HG02852 (cell line): ENCODE measurements at regions not wholly inside any gene's neighbourhood (a gene's known extent, or its start where the extent isn't known, plus 50 kb on each side); places are given as distances from the start of the nearest gene placed in this dataset.
"Not testable (repeated sequence)": the region's sequence is repeated elsewhere in the genome, so short reads cannot be mapped to it uniquely, and the experiment has no call there.

Experiments
- ATAC-seq: cut with Tn5 transposase; IDR thresholded peaks from one replicate; pipeline ENCODE4 v1.9.1; 2021; ENCODE audit warnings: mild to moderate bottlenecking, moderate library complexity; ENCODE audit not compliant: unreplicated experiment

DNA sequence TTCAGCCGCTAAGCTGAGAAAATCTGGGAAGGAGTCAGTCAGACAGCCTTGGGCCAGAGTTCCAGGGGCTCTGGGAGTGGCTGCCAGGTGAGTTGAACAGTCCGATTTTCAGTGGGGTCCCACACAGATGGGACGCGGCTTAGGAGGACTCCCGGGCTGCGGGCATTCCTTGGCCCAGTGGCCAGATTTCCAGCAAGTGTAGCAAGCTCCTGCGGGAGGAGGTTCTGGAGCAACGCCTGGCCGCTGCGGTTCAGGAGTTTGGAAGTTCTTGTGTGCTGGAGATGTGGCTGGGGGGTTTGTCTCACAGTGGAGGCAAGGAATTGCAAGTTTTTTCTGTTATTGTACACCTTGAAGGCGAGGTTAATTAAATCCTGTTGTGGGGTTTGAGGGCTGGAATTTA, 1020.1 kb upstream of the MANEA start:
- ATAC-seq: not testable (repeated sequence)

- ATAC-seq: no peak
These were observed 1029.1 kb upstream of the MANEA start for GRCh38 chr6:94548201-94548600.

- no peak for ATAC-seq
These were observed 1041.5 kb upstream of the MANEA start for GRCh38 chr6:94535798-94536197.

DNA sequence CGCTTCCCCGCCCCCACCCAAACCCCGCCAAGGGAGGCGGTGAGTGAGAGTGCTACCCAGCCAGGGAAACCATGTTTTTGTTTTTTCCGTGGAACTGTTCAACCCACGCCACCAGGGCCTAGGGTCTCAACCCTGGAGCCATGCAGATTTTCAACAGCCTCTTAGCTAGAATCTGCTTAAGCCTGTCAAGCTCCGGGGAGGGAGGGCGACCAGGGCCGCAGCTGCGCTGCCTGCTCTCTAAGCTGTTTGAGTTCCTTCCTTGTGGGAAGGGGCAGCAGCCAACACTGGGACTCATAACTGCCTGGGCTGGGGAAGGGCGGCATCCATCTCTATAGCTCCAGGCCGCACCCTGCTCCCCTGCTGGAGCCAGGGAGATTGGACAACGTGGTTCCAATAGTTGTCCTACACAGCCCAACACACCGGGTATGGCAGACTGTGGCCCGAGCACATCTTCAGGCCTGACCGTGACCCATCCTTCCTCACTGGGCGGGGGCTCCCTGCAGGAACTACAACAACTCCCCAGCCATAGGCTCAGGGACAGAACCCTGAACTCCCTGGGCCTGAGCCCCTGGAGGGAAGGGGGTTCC, 1065.7 kb upstream of the MANEA start:
- ATAC-seq: no peak

- ATAC-seq: no peak
These were observed 1066.5 kb upstream of the MANEA start for GRCh38 chr6:94510877-94511276.

GRCh38 chr6:94501516-94501915, 1075.8 kb upstream of the MANEA start:
- ATAC-seq: no peak

- ATAC-seq: no peak
These were observed 1078.7 kb upstream of the EPHA7 start for GRCh38 chr6:94498099-94498498.

DNA sequence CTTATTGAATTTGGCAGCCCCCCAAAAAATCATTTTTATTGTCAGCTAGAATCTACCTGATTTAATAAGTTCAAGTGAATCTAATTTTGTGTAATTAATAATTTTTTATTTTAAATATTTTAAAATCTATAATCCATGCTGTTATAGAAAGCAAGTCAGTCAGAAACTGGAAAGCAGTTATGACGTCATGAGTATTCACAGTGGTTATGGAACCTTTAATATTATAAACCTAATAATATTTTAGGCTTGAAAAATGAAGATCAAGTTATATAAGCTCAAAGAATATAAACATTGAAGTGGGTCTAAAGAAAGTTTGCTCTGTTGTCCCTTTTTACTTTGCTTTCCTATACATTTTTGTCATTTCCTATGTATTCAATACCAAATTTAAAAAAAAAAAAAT, 1075.1 kb upstream of the EPHA7 start:
- ATAC-seq: no peak

DNA sequence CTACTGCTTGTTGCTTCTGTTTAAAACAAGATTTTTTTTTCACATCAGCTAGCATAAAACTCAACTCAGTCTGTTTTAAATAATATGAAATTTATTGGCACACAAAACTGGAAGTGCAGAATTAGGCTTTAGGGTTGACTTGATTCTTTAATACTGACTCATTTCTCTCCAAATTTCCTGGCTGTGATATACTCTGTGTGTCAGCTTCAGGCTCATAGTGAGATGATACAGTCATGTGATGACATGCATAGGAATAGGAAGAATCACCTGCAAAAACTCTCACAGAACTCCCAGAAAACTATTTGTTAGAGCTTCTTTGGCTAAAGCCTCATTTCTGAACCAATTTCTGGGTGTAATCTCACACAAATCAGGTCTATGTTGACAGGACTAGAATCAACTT, 1068.0 kb upstream of the EPHA7 start:
- no peak for ATAC-seq

DNA sequence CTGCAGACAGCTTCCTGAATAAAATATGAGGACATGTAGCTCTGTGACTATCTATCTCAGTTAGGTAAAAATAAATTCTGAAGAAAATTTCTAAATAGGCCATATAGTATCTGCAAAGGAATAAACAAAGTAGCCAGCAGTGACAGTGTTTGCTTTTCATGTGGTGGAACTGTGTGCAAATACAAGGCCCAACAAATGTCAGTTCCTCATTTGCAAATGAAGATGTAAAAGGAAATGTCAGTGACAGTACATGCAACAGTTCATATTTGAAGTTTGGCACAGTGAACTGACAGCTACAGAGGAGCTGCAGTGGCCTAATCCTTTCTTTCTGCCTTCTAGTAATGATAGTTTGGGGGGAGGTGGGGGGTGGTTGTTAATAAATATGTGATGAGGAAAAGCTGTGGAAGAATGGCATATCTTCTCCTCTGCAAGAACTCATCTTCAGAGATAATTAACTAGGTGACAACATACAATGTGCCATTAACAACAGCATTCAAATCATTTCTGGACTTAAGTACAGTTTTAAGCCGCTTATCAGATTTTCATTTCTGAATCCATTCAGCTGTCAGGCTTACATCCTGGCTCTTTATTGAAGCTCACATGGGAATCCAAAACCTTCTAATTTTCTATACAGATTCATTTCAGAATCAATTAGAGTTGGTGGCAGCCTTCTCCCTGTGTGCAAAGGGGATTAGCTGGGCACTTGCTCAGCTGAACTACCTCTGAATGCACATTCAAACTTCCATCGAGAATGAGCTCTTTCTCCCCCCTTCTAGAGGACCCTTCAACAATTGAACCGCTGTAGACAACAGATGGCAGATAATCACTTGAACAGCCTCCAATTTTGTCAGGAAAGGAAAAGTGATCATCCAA, 1059.0 kb upstream of the EPHA7 start:
- ATAC-seq: no peak

DNA sequence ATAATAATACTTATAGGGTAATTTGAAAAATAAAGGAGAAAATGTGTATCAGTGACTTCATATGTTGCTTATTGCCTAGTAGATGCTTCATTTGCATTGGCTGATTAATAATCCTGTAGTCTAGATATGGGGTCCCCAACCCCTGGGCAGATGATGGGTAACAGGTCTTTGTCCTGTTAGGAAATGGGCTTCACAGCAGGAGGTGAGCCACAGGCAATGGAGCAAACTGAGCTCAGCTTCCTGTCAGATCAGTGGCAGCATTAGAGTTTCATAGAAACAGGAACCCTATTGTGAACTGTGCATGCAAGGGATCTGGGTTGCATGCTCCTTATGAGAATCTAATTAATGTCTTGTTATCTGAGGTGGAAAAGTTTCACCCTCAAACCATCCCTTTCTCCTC, 1049.5 kb upstream of the EPHA7 start:
- no peak for ATAC-seq

GRCh38 chr6:94464018-94464510, 1044.7 kb upstream of the EPHA7 start:
- no peak for ATAC-seq

GRCh38 chr6:94463306-94463705, 1043.9 kb upstream of the EPHA7 start:
- no peak for ATAC-seq

DNA sequence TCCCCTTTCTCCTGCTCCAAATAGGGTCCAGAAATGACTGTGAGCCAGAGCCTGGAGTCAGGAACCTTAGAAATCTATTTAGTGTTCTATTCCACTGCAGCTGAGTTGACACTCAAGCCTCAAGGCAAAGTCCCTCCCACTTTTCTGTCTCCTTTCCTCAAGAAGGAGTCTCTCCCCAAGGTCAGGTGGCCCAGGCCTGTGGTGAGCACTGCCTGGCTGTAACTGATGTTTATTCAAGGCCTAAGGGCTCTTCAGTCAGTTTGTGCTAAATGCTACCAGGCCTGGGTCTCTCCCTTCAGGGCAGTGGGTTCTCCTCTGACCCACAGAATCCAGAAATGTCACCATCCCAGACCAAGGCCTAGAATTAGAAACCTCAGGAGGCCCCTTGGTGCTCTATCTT, 1042.9 kb upstream of the EPHA7 start:
- no peak for ATAC-seq

DNA sequence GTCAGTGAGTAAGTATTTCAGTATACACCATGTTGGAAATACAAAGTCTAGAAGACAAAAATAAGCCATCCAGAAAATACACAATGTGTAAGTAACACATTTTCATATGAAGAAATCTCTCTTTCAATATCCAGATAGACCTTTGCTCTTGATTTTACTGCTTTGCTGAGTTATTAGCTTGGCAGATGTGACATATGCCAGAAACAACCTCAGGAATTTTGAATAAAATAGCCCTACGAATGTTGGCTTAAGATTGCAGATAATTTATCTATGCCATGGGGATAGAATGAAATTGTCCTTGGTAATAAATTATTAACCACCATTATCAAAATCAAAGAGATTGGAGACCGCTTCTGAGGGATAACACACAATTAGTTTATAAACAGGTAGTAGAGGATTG, 1036.9 kb upstream of the EPHA7 start:
- no peak for ATAC-seq

- no peak for ATAC-seq
These were observed 1034.9 kb upstream of the EPHA7 start for GRCh38 chr6:94454231-94454630.

DNA sequence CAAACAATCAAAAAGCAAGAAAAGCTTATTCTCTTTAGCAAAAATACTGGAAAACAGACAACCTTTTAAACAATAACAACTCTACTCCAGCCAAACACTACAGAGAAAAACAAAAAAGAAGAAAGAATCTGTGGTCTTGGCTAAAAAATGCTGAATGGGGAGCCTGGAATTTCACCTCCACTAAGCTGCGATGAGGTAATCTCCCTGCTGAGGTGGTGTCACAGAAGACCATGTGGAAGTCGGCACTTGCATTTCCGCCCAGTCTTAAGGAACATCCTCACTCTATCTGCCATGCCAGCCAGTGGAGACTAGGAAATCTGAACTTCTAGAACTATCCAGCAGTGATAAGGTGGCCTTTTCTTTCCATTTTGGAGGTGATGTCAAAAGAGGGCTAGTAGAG, 1026.8 kb upstream of the EPHA7 start:
- no peak for ATAC-seq

- no peak for ATAC-seq
These were observed 1024.3 kb upstream of the EPHA7 start for GRCh38 chr6:94443701-94444100.

DNA sequence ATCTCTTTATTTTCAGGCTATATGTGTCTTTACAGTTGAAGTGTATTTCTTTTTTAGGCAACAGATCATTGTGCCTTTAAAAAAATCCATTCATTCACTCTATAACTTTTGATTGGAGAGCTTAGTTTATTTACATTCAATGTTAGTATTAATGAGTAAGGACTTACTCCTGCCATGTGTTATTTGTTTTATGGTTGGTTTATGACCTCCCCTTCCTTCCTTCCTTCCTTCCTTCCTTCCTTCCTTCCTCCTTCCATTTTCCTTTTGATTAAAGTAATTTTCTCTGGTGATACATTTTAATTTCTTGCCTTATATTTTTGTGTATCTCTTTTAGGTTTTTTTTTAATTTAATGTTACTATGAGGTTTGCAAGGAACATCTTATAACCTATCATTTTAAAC, 1005.3 kb upstream of the EPHA7 start:
- ATAC-seq: no peak

DNA sequence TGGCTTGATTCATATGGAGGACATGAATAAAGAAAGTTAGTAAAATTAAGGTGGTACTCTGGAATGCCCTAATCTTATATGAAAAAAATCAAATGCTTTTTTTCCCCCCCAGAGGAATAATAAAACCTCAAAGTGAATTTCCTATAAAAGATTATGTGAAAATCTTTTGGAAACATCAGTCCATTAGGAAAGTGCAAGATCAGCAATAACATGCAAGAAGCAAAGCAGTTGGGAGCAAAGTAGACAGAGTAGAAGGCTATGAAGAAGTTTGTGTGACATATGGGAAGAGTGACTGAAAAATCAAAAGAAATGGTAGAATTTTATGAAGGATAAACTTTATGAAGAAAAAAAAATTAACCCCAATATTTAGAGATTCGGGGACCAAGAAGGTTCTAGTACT, 998.0 kb upstream of the EPHA7 start:
- no peak for ATAC-seq

GRCh38 chr6:94414041-94414440, 994.7 kb upstream of the EPHA7 start:
- no peak for ATAC-seq

- ATAC-seq: no peak
These were observed 982.0 kb upstream of the EPHA7 start for GRCh38 chr6:94401311-94401710.
